ENCODE measurements at regions not wholly inside any gene's neighbourhood (a gene's known extent, or its start where the extent isn't known, plus 50 kb on each side); places are given as distances from the start of the nearest gene placed in this dataset.
"Not testable (repeated sequence)": the region's sequence is repeated elsewhere in the genome, so short reads cannot be mapped to it uniquely, and the experiment has no call there.

GRCh38 chr13:87553142-87553541, 118.0 kb upstream of the SLITRK5 start:
- Histone ChIP-seq H3K4me1 (no peaks in the 10 kb centered on the region), H3K27ac (no peak overlapping the region), H3K9me3 (no peaks in the 10 kb centered on the region), H3K36me3 (no peaks in the 10 kb centered on the region), H3K4me3 (no peak overlapping the region), H3K27me3 (no peaks in the 10 kb centered on the region)
- WGBS, 5 donors: 83 to 94% (median 88%) methylated on average over 3 of the region's 3 CpGs
- no peak for DNase-seq
- no peak for TF ChIP-seq POLR2AphosphoS5 (IDR thresholded peaks at IDR 0.05)
- no peak for TF ChIP-seq EP300 (IDR thresholded peaks at IDR 0.05)
- no peak for TF ChIP-seq POLR2A (IDR thresholded peaks at IDR 0.05)
- no peak for TF ChIP-seq CTCF (IDR thresholded peaks at IDR 0.05)
- intact Hi-C loops (cut with DNase I; ENCODE audit: low total_unique reads): no loop called here

- no peak overlapping the region for H3K27ac ChIP-seq
- no peaks in the 10 kb centered on the region for H3K4me1 ChIP-seq
- no peaks in the 10 kb centered on the region for H3K27me3 ChIP-seq
- 60 to 71% (median 67%) methylated on average over 3 of the region's 3 CpGs for WGBS, 5 donors
- TF ChIP-seq EP300 (IDR thresholded peaks at IDR 0.05): no peak
- no peak for TF ChIP-seq POLR2AphosphoS5 (IDR thresholded peaks at IDR 0.05)
- TF ChIP-seq POLR2A (IDR thresholded peaks at IDR 0.05): no peak
- TF ChIP-seq CTCF (IDR thresholded peaks at IDR 0.05): no peak
- H3K4me3 ChIP-seq: no peak overlapping the region
- intact Hi-C loops (cut with DNase I; ENCODE audit: low total_unique reads): no loop called here
- no peak for DNase-seq
- H3K9me3 ChIP-seq: no peaks in the 10 kb centered on the region
- H3K36me3 ChIP-seq: no peaks in the 10 kb centered on the region
Observed at GRCh38 chr13:87554045-87554444, 117.1 kb upstream of the SLITRK5 start.

DNA sequence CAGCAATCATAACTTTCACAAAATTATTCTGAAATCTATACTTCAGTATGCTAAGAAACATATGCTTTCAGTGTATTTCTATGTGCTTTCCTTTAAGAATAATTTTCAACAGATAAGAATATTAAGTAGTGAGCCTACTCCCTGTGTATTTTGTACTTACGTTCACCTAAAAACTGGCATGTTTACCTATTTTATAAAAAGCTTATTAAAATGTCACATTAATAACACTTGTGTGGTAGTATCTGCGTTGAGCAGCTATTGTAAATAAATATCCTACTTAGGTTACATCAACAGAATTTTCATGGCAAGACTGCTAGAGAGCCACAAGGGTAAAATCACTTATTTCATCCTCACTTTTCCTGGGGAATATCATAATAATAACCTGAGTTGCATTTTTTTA, 113.4 kb upstream of the SLITRK5 start:
- Histone ChIP-seq H3K27me3 (no peaks in the 10 kb centered on the region), H3K4me1 (no peaks in the 10 kb centered on the region), H3K27ac (no peak overlapping the region), H3K36me3 (no peaks in the 10 kb centered on the region), H3K4me3 (no peak overlapping the region), H3K9me3 (peaks cover 0 to 11% (median 5%) of the 10 kb centered on the region in 4 donors)
- intact Hi-C loops (cut with DNase I; ENCODE audit: low total_unique reads): no loop called here
- WGBS, 5 donors: 47 to 60% (median 50%) methylated on average over 2 of the region's 2 CpGs
- TF ChIP-seq POLR2A (IDR thresholded peaks at IDR 0.05) (no peak), EP300 (IDR thresholded peaks at IDR 0.05) (no peak), POLR2AphosphoS5 (IDR thresholded peaks at IDR 0.05) (no peak), CTCF (IDR thresholded peaks at IDR 0.05) (no peak)
- no peak for DNase-seq

GRCh38 chr13:87561580-87561979, 109.6 kb upstream of the SLITRK5 start:
- DNase-seq; H3K4me3 ChIP-seq; intact Hi-C loops (cut with DNase I; ENCODE audit: low total_unique reads): not testable (repeated sequence)

GRCh38 chr13:87570669-87571068, 100.5 kb upstream of the SLITRK5 start:
- intact Hi-C loops (cut with DNase I; ENCODE audit: low total_unique reads): no loop called here
- 48 to 68% (median 60%) methylated on average over 2 of the region's 2 CpGs for WGBS, 5 donors
- DNase-seq: no peak
- Histone ChIP-seq H3K36me3 (no peaks in the 10 kb centered on the region), H3K27ac (no peak overlapping the region), H3K27me3 (no peaks in the 10 kb centered on the region), H3K4me3 (no peak overlapping the region), H3K4me1 (no peaks in the 10 kb centered on the region), H3K9me3 (peaks cover 0 to 3% (median under 1%) of the 10 kb centered on the region in 4 donors)
- no peak for TF ChIP-seq EP300 (IDR thresholded peaks at IDR 0.05)
- no peak for TF ChIP-seq POLR2AphosphoS5 (IDR thresholded peaks at IDR 0.05)
- no peak for TF ChIP-seq POLR2A (IDR thresholded peaks at IDR 0.05)
- no peak for TF ChIP-seq CTCF (IDR thresholded peaks at IDR 0.05)

More at GRCh38 chr13:87561580-87561979, 109.6 kb upstream of the SLITRK5 start:
- peaks cover 0 to 22% (median 9%) of the 10 kb centered on the region in 4 donors for H3K9me3 ChIP-seq
- WGBS, 5 donors: 91 to 97% (median 94%) methylated on average over 6 to 31 of the region's 31 CpGs
- H3K36me3 ChIP-seq, H3K27ac ChIP-seq, H3K4me1 ChIP-seq, H3K27me3 ChIP-seq: not testable (repeated sequence)

Measured in stomach (tissue), 8 donors.